ENCODE measurements at regions not wholly inside any gene's neighbourhood (a gene's known extent, or its start where the extent isn't known, plus 50 kb on each side); places are given as distances from the start of the nearest gene placed in this dataset.

- TF ChIP-seq CTCF (IDR thresholded peaks at IDR 0.05; ENCODE audit: extremely low read depth in 1 of 2, insufficient read depth in 1 of 2, low read depth in 1 of 2, low read length in 2 of 2) (no peak), POLR2A (IDR thresholded peaks at IDR 0.05; ENCODE audit: low read depth, low read length) (no peak), FOS (IDR thresholded peaks at IDR 0.05; ENCODE audit: borderline replicate concordance, insufficient read depth, low read length) (no peak), POLR2AphosphoS5 (IDR thresholded peaks at IDR 0.05; ENCODE audit: insufficient read depth, low read depth, low read length) (no peak)
These were observed 64.3 kb downstream of the PABIR2 start for GRCh38 chrX:134732676-134733075.
